RKO (cell line): ENCODE measurements at regions not wholly inside any gene's neighbourhood (a gene's known extent, or its start where the extent isn't known, plus 50 kb on each side); places are given as distances from the start of the nearest gene placed in this dataset.
A peak's percentile ranks its signal among the peaks of the same experiment; 100 is the strongest.
"Not testable (repeated sequence)": the region's sequence is repeated elsewhere in the genome, so short reads cannot be mapped to it uniquely, and the experiment has no call there.

Source experiments
- DNase-seq: peaks from one replicate; pipeline ENCODE4 v3.0.0-alpha.2; 2016; ENCODE audit warnings: low spot score

- not testable (repeated sequence) for DNase-seq
These were observed 190.7 kb upstream of the VIPR2 start for GRCh38 chr7:159335181-159335926.

GRCh38 chr7:159332854-159333479 lies 188.3 kb upstream of the VIPR2 start:
- not testable (repeated sequence) for DNase-seq

GRCh38 chr7:159331462-159331861 lies 186.8 kb upstream of the VIPR2 start:
- no peak for DNase-seq

DNA sequence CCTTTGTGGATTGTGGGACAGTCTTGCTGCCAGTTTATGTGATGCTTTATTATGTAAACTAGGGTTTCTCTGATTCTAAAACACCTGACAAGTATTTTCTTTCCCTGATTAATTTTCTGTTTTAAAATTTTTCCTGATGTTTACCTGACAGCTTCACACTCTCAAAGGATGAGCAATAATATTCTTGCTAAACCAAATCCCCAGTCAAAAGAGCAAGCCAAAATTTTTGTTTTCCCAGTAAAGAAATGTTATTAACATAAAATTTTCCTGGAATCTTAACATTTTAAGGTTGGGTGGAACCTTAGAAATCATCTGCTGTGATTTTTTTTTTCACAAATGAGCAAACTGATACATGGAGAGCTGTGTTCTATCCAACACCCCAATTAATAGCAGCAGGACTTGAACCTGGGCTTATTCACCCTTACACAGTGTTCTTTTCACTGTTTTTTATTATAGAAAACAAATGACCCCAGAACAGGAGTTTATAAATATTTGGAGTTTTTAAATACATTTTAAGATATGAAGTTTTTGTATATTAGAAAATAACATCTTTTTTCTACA lies 185.2 kb upstream of the VIPR2 start:
- no peak for DNase-seq

- peak; percentile 12 for DNase-seq
These were observed 183.4 kb upstream of the VIPR2 start for GRCh38 chr7:159328096-159328495.

GRCh38 chr7:159323359-159323758 lies 178.7 kb upstream of the VIPR2 start:
- DNase-seq = no peak

DNA sequence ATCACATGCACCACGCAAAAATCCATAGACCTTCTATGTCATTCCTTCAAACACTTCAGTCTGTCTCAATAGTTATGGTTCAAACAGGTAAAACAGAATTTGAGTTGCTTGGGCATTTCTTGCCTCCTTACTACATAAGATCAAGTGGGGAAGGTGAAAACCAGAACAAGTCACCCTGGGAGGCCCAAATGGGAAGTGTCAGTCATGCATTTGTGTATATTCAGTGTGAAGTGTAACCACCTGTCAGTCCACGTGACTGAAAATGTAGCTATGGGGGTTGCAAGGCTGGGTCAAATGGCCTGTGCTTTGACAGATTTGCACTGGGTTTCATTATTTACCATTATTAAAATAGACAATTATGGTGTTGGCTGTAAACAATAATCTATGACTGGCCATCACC lies 176.6 kb upstream of the VIPR2 start:
- no peak for DNase-seq

- no peak for DNase-seq
These were observed 174.2 kb upstream of the VIPR2 start for GRCh38 chr7:159318682-159319351.

- DNase-seq = no peak
These were observed 172.6 kb upstream of the VIPR2 start for GRCh38 chr7:159317294-159317693.

GRCh38 chr7:159311172-159311494 lies 166.5 kb upstream of the VIPR2 start:
- DNase-seq = no peak

DNA sequence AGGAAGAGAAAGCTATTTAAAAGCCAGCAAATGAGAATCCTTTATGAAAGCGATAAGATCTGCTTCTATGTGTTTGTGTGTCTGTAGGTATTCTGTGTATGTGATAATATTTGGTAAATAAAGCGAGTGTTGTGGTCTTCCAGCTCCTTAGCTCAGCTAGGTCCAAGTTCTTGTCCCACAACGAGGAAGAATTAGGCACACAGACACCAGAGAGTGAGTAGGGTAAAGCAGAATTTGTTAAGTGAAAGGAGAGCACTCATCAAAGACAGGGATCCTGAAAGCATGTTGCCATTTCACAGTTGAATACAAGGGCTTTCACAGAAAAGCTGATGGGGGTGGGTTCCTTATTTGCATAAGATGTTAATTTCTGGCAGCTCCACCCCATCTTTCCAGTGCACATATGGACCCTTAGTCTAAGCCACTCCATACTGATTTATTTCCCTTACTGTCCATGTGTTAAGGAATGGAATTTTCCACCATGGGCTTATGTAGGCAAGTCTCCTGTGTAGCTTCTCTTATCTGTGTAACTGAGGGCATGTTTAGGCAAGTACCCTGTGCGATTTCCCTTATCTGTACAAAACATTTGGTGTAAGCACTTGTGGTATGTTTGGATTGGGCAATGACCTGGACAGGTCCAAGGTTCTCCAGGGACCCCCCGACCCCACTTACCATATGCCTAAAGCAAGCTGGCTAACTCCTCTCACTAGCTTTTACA lies 165.9 kb upstream of the VIPR2 start:
- no peak for DNase-seq

DNA sequence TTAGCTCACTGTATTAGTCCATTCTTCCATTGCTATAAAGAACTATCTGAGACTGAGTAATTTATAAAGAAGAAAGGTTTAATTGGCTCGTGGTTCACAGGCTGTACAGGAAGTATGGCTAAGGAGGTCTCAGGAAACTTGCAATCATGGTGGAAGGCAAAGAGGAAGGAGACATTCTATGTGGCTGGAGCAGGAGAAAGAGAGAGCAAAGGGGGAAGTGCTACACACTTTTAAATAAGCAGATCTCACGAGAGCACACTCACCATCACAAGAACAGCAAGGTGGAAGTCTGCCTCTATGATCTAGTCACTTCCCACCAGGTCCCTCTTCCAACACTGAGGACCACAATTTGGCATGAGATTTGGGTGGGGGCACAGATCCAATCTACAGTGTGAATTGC lies 164.5 kb upstream of the VIPR2 start:
- DNase-seq = not testable (repeated sequence)

DNA sequence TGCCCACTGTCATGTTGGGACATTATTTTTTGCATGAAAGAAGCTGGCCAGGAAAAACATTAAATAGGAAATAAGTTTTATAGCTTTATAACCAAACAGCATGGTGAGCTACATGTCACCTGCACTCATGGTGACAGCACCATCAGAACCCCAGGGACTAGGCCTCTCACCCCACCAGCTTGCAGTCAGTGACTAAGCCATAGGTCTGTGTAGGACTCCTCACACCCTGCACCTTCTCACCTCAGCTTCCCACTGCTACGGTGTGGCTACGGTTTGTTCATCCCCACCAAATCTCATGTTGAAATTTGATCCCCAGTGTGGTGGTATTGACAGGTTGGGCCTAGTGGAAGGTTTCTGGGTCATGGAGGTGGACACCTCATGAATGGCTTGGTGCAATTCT lies 161.3 kb upstream of the VIPR2 start:
- no peak for DNase-seq

DNA sequence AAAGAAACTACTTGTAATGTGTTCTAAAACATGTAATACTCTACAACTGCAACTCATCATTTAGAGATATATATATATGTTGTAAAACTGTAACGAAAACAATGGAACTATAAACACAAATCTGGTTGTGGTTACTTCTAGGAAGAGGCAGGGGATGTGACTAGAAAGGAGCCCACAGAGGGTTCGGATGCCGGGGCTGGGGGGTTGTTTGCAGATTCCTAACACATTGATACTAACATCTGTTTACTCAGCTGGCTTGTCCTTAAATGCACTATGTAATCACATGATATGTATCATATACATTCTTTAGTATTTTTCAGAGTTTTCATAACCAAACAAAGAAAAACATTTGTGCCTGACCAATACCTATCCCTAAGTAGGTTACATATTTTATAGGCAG lies 160.5 kb upstream of the VIPR2 start:
- DNase-seq = not testable (repeated sequence)

GRCh38 chr7:159303510-159303909 lies 158.8 kb upstream of the VIPR2 start:
- not testable (repeated sequence) for DNase-seq

DNA sequence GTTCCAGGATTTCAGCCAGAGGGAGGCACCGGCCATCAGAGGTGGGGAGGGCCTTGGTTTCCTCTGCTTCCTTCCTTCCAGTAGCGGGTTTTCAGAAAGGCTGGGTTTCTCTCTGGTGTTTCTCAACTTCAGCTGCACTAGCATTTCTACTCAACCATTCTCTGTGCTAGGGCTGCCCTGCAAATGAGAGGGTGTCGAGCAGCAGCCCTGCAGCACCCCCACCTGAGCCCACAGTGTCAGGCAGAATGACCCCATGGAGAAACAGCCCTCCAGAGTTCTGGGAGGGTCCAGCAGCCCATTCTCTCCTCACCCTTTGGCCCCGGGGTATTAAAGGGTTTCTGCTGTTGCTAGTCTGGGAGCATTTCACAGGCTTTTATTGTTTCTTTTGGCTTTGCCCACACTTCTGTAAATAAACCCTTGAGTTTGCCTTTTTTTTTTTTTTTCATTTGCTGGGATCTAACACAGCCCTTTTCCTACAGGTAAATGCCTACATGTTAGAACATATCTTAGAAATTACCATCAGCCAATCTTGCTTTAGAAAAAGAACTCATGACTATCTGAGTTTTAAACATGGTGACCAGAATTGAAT lies 151.5 kb upstream of the VIPR2 start:
- DNase-seq = no peak

DNA sequence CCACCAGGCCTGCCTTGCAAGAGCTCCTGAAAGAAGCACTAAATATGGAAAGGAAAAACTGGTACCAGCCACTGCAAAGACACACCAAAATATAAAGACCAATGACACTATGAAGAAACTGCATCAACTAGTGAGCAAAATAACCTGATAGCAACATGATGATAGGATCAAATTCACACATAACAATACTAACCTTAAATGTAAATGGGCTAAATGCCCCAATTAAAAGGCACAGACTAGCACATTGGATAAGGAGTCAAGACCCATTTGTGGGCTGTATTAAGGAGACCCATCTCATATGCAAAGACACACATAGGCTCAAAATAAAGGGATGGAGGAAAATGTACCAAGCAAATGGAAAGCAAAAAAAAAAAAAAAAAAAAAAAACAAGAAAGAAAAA lies 141.8 kb upstream of the VIPR2 start:
- not testable (repeated sequence) for DNase-seq

DNA sequence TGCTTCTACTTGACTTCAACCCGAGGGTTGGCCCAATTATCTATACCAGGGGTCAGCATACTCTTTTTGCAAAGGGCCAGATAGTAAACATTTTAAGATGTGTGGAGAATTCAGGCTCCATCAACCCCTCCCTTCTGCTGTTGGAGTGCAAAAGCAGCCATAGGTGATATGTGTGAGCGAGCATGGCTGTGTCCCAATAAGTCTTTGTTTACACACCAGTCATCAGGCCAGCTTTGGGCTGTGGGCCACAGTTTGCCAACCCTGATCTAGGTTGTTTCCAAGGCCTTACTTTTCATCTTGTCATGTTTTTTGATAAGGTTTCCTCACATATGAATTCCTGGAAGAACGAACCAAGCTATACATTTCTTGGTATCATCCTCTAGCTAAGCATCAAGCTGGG lies 136.9 kb upstream of the VIPR2 start:
- DNase-seq = no peak

DNA sequence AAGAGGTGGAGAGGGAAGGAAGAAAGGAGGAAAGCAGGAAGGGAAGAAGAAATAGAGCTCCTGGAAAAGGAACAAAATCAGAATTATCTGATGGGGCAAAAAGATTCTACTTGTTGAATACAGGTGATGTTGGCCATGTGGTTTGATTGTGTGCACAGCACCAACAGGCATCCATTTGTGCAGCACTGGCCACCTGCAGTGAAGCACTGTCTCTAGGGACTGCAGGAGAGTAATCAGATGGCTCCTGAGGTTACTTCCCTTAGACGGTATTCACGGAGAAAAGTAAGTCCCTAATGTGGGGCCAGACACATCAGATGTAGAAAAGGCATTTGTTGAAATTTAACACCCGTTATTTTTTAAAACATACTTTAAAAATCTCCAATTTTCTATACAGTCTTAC lies 135.3 kb upstream of the VIPR2 start:
- DNase-seq = no peak

DNA sequence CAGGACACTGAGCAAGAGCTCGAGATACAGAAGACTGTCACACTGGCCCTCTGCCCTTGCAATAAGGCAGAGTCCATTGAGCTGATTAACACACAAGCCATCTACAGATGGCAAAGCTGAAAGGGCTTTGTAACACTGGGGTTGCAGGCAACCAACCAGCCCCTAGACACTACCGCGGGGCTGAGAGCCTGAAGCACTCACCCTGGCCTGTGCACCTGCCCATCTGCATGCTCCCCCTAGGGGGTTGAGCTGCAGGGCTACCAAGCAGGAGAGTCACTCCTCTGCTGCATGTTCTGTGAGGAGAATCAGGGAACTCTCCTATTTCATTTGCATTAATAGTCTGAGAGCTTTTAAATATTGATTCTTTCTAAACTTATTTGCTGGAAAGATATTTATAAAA lies 128.1 kb upstream of the VIPR2 start:
- DNase-seq = no peak

- no peak for DNase-seq
These were observed 127.1 kb upstream of the VIPR2 start for GRCh38 chr7:159271781-159272180.

DNA sequence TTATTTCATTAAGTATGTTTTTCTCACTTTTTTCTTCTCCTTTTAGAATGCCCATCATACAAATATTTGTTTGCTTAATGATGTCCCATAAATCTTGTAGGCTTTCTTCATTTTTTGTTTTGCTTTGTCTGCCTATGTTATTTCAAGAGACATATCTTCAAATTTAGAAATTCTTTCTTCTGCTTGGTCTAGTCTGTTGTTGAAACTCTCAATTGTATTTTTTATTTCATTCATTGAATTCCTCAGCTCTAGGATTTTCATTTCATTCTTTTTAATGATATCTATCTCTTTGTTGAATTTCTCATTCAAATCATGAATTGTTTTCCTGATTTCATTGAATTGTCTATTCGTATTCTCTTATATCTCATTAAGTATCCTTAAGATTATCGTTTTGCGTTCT lies 125.1 kb upstream of the VIPR2 start:
- no peak for DNase-seq
